HG02938 (cell line): ENCODE measurements at regions not wholly inside any gene's neighbourhood (a gene's known extent, or its start where the extent isn't known, plus 50 kb on each side); places are given as distances from the start of the nearest gene placed in this dataset.
"Not testable (repeated sequence)": the region's sequence is repeated elsewhere in the genome, so short reads cannot be mapped to it uniquely, and the experiment has no call there.

Experiments used
- ATAC-seq: cut with Tn5 transposase; IDR thresholded peaks from one replicate; pipeline ENCODE4 v1.9.1; 2021; ENCODE audit warnings: mild to moderate bottlenecking, moderate library complexity; ENCODE audit not compliant: unreplicated experiment

- ATAC-seq: no peak
Observed at GRCh38 chr3:181354140-181354539, 357.6 kb upstream of the SOX2 start.

- ATAC-seq: no peak
Observed at GRCh38 chr3:181344331-181344730, 354.8 kb upstream of the DNAJC19 start.

- ATAC-seq: no peak
Observed at GRCh38 chr3:181336597-181336996, 347.1 kb upstream of the DNAJC19 start.

DNA sequence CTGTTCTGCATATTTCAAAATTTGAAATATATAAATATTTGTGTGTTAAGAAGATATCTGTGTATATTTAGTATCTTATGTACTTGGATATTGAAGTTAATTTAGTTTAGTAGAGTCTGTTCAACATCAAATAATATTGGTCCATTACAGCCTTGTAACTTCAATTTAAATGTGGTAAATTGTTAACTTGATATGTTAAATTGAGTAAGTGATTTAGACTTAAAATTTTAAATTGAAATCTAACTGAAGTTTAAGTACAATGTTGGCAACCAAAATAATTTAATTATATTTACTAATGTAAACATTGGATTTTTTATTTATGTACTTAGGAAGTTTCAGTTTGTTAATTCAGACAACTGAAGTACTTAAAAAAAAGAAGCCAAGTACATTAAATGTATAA, 343.9 kb upstream of the DNAJC19 start:
- no peak for ATAC-seq

- ATAC-seq: no peak
Observed at GRCh38 chr3:181330821-181331563, 341.5 kb upstream of the DNAJC19 start.

- ATAC-seq: no peak
Observed at GRCh38 chr3:181330257-181330656, 340.7 kb upstream of the DNAJC19 start.

DNA sequence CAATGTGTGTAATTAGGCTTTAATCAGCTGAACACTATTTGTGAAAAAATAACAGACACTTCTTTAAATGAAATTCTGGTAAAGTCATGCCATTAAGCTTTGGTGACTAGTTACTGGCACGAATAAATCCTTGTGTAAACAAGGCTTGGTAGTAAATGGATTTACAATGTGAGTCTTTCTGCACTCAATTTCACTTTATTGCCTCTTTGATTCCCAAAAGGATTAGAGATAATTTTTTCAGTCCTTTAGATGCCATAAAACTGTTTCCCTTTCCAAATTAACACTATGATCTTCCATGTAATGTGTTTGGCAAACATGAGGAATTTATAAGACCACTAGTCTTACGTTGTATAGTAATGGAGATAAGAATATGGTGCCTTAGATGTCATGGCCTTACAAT, 339.5 kb upstream of the DNAJC19 start:
- no peak for ATAC-seq

- no peak for ATAC-seq
Observed at GRCh38 chr3:181328346-181328745, 338.8 kb upstream of the DNAJC19 start.

GRCh38 chr3:181327349-181327748, 337.8 kb upstream of the DNAJC19 start:
- ATAC-seq: no peak

- no peak for ATAC-seq
Observed at GRCh38 chr3:181326637-181327223, 337.2 kb upstream of the DNAJC19 start.

DNA sequence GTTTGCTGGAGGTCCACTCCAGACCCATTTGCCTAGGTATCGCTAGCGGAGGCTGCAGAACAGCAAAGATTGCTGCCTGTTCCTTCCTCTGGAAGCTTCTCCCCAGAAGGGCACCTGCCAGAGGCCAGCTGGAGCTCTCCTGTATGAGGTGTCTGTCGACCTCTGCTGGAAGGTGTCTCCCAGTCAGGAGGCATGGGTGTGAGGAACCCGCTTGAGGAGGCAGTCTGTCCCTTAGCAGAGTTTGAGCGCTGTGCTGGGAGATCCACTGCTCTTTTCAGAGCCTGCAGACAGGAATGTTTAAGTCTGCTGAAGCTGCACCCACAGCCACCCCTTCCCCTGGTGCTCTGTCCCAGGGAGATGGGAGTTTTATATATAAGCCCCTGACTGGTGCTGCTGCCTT, 335.0 kb upstream of the DNAJC19 start:
- not testable (repeated sequence) for ATAC-seq

DNA sequence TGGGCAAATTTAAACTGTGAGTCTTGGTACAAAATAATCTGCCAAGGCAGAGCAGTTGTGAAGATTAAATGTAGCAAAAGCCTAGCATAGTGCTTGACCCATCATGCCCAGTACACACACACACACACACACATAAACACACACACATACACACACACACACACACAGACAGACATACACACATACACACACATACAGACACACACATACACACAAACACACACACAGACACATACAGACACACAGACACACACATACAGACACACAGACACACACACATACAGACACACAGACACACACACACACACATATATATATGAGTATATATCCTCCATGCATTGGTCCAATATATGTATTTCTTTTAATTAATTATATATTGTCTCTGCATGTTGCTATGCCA, 328.8 kb upstream of the DNAJC19 start:
- no peak for ATAC-seq

DNA sequence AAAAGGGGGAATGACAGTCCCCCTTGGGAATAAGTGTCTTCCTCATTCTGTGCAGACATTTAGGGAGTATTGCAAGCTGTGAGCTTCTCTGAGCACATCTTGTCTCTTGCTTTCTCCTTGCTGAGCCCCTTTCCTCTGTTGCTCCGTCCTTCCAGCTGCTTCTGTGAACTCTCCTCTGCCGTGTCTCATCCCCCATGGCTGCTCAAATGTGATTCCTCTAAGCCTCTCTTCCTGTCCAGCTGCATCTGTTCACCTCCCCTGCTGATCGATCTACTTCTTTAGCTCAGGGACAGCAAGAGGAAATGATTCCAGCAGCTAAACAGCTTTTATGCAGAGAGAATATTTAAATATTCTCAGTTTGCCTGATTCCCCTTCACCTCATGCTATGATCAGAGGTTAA, 328.0 kb upstream of the DNAJC19 start:
- no peak for ATAC-seq

GRCh38 chr3:181316482-181316881, 326.9 kb upstream of the DNAJC19 start:
- ATAC-seq: no peak

- no peak for ATAC-seq
Observed at GRCh38 chr3:181313335-181313734, 323.8 kb upstream of the DNAJC19 start.

DNA sequence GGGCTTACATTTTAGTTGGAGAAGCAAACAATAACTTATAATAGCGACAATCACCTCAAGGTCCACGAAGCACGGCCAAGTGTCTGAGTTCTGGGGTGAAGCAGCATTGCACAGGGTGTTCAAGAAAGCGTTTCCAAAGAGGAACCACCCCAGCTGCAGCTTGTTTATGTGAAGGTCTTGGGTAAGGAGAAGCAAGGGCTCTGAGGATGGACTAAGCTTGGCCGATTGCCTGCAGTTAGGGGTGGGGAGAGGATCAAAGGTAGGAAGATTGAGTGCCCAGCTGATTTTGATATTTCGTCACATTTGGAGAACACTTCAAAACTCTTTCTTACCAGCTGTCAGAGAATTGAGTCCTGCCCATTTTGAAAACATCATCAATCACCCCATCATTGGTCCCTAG, 321.6 kb upstream of the DNAJC19 start:
- no peak for ATAC-seq

DNA sequence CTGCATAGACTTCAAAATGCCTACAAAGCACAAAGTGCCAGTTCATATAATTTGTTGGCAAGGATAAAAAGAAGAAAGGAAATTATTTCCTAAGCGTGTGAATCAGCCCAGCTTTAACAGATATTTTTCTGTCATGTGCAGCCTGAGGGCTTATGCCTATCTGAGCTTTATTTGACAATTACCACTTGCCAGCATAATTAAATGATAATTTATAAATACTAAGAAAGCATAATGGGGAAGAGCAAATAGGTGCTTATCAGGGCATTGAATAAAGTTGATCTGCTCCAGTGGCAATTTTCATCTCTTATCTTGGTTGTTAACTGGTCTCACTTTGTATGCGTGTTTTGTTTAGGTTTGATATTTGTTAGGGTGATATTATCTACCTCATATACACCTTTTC, 313.4 kb upstream of the DNAJC19 start:
- no peak for ATAC-seq

- ATAC-seq: no peak
Observed at GRCh38 chr3:181300033-181300432, 310.5 kb upstream of the DNAJC19 start.

DNA sequence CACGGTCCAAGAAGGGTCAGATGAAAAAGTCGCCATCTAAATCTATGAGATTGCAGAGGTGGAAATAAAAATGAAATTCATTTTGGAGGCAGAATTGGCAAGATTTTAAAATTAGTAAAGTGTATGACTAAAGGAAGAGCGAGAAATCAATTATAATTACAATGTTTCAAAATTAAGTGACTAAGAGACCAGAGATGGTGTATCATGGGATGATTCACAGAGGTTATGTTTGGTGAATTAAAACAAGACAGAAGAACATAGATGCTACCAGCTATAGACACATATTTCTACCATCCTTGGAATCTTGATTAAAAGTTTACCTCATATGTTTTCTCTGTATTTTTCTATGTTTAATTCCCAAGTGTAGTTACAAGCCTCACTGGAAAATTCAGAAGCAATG, 308.9 kb upstream of the DNAJC19 start:
- no peak for ATAC-seq

GRCh38 chr3:181292984-181293383, 303.4 kb upstream of the DNAJC19 start:
- peak; percentile 95 for ATAC-seq

DNA sequence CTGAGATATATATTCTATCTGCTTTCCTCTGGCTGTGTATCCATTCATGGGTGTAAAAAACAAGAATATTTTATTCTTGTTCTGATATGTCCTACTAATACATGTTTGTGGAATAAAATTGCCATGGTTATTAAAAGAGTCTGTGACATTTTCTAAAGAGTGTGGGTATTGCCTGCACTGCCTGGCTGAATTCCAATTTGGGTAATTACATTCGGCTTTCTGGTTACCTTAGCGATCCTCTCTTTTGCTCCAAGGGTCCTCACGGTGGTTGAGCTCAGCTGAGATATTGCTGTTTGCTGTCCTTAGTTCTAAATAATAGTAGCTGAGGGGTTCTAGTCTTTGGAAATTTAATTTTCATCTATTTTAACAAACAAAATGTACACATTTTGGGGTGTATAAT, 301.4 kb upstream of the DNAJC19 start:
- ATAC-seq: no peak

DNA sequence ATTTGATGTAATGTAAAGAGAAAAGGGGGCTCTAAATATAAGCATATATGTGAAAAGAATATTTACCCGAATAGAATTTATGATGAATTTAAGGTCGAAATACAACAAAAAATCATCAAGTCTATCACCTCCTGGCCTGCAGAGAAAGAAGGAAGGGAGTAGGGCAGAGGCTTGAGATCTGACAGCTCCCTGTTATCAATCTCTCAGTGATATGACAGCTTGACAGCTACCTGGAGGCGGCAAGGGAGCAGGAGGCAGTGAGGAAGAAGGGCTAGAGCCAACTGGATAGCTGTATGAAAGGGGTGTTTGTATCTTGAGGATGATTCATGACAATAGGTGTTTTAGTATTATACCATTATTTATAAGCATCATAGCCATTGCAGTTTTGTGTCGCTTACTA, 299.8 kb upstream of the DNAJC19 start:
- no peak for ATAC-seq

DNA sequence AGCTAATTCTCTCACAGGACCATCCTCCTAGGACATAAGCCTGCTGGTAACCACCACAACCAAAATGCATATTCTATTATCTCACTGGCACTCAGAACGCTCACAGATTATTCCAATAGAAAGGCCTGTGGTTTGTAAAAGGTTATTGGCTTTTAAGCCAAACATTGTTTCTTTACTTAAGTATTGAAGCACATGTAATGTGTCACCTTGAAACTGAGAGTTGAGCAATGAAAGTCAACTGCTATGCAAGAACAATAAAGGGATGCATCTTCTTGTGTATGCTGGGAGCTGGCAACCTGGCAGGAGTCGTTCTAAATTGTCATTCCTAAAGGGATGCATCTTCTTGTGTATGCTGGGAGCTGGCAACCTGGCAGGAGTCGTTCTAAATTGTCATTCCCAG, 298.6 kb upstream of the DNAJC19 start:
- ATAC-seq: no peak
